ENCODE measurements at regions not wholly inside any gene's neighbourhood (a gene's known extent, or its start where the extent isn't known, plus 50 kb on each side); places are given as distances from the start of the nearest gene placed in this dataset.

DNA sequence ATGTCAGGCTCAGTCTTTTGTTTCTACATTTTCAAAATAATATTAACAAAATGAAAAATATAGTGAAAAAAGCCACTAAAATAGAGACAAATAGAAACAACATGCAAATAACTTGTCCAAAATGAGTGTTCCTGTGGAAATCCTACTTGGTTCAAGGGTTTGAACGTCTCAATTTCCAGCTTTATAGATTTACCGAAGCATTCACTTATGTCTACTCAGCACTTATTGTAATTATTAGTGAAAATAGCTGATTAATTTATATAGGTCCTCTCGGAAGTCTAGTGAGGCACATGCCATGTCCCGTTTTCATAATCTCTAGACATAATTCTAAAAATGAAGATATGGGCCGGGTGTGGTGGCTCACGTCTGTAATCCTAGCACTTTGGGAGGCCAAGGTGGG, 99.9 kb upstream of the NFIB start:
- Histone ChIP-seq H3K27me3 (no peaks in the 10 kb centered on the region), H3K27ac (no peak overlapping the region), H3K4me3 (no peak overlapping the region), H3K36me3 (no peaks in the 10 kb centered on the region), H3K9me3 (no peaks in the 10 kb centered on the region), H3K4me1 (peaks cover 0 to 7% (median 6%) of the 10 kb centered on the region in 4 donors)
- DNase-seq, result no peak
- intact Hi-C loops (cut with DNase I), result no loop called here
- TF ChIP-seq, protein P1, sequence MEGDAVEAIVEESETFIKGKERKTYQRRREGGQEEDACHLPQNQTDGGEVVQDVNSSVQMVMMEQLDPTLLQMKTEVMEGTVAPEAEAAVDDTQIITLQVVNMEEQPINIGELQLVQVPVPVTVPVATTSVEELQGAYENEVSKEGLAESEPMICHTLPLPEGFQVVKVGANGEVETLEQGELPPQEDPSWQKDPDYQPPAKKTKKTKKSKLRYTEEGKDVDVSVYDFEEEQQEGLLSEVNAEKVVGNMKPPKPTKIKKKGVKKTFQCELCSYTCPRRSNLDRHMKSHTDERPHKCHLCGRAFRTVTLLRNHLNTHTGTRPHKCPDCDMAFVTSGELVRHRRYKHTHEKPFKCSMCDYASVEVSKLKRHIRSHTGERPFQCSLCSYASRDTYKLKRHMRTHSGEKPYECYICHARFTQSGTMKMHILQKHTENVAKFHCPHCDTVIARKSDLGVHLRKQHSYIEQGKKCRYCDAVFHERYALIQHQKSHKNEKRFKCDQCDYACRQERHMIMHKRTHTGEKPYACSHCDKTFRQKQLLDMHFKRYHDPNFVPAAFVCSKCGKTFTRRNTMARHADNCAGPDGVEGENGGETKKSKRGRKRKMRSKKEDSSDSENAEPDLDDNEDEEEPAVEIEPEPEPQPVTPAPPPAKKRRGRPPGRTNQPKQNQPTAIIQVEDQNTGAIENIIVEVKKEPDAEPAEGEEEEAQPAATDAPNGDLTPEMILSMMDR (IDR thresholded peaks at IDR 0.05), result no peak
- no peak for TF ChIP-seq POLR2A (IDR thresholded peaks at IDR 0.05)
- no peak for TF ChIP-seq POLR2AphosphoS5 (IDR thresholded peaks at IDR 0.05)
- no peak for TF ChIP-seq EP300 (IDR thresholded peaks at IDR 0.05)
- WGBS, 2 donors, result 82 to 94% methylated on average over 6 of the region's 6 CpGs

- Histone ChIP-seq H3K4me3 (no peak overlapping the region), H3K4me1 (no peaks in the 10 kb centered on the region), H3K27ac (no peak overlapping the region), H3K36me3 (no peaks in the 10 kb centered on the region), H3K9me3 (no peaks in the 10 kb centered on the region), H3K27me3 (no peaks in the 10 kb centered on the region)
- WGBS, 2 donors, result 52 to 71% methylated on average over 2 of the region's 2 CpGs
- intact Hi-C loops (cut with DNase I), result no loop called here
- DNase-seq, result no peak
- TF ChIP-seq POLR2AphosphoS5 (IDR thresholded peaks at IDR 0.05) (no peak), EP300 (IDR thresholded peaks at IDR 0.05) (no peak), POLR2A (IDR thresholded peaks at IDR 0.05) (no peak)
- TF ChIP-seq, protein P1 (IDR thresholded peaks at IDR 0.05), result no peak
Observed at GRCh38 chr9:14412775-14413174, 98.8 kb upstream of the NFIB start.

DNA sequence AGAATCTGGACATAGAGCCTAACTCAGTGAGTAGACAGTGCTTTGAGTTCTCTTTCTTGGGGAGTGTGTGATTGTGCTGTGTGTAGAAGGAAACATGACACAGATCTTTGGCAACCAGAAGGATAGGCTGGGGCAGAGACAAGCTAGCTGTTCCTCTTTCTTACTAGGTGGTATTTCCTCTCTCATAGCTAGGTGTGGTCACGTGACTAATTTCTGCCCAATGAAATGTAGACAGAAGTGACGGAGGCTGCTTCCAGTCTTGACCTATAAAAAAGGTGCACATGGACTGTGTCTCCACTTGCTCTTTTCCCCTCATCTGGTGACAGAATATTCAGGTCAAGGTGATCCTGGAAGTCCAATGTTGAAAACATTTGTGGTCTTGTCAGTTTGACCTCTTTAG, 92.5 kb upstream of the NFIB start:
- H3K36me3 ChIP-seq, result no peaks in the 10 kb centered on the region
- 89% methylated on average over 2 of the region's 2 CpGs for WGBS, 2 donors
- DNase-seq, result no peak
- intact Hi-C loops (cut with DNase I), result no loop called here
- no peak overlapping the region for H3K27ac ChIP-seq
- no peaks in the 10 kb centered on the region for H3K4me1 ChIP-seq
- no peak overlapping the region for H3K4me3 ChIP-seq
- H3K27me3 ChIP-seq, result no peaks in the 10 kb centered on the region
- H3K9me3 ChIP-seq, result no peaks in the 10 kb centered on the region
- TF ChIP-seq EP300 (IDR thresholded peaks at IDR 0.05), result no peak
- TF ChIP-seq, protein P1 (IDR thresholded peaks at IDR 0.05), result no peak
- no peak for TF ChIP-seq POLR2AphosphoS5 (IDR thresholded peaks at IDR 0.05)
- no peak for TF ChIP-seq POLR2A (IDR thresholded peaks at IDR 0.05)

DNA sequence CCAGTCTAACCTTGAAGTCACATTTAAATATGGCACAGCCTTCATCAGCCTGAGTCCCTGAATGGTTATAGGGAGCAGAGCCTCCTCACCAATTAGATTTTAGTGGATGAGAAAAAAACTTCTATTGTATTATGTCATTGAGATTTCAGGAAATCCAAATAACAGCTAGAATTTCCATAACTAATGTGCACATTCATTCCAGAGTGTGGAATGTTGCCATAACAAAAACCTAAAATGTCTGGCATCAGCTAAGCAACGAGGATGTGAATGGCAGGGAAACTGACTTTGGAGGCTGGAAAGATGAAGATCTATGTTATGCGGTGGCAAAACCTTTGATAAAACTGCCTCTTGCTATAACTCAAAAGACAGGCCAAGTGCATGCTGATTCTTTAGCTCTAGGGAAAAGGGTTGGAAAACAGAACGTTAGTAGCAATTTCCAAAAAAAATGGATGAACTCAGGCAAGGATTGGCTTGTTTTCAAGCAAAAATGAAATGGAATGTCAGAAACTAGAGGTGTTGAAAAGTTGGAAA, 91.3 kb upstream of the NFIB start:
- no peaks in the 10 kb centered on the region for H3K9me3 ChIP-seq
- H3K27ac ChIP-seq, result no peak overlapping the region
- DNase-seq, result no peak
- H3K27me3 ChIP-seq, result no peaks in the 10 kb centered on the region
- H3K4me3 ChIP-seq, result no peak overlapping the region
- no peaks in the 10 kb centered on the region for H3K36me3 ChIP-seq
- peaks cover 0 to 11% (median 3%) of the 10 kb centered on the region in 4 donors for H3K4me1 ChIP-seq
- TF ChIP-seq POLR2A (IDR thresholded peaks at IDR 0.05) (no peak), POLR2AphosphoS5 (IDR thresholded peaks at IDR 0.05) (no peak), EP300 (IDR thresholded peaks at IDR 0.05) (no peak)
- TF ChIP-seq, protein P1 (IDR thresholded peaks at IDR 0.05), result no peak
- intact Hi-C loops (cut with DNase I), result no loop called here
- WGBS, 2 donors, result 82% methylated on average over 3 of the region's 3 CpGs

DNA sequence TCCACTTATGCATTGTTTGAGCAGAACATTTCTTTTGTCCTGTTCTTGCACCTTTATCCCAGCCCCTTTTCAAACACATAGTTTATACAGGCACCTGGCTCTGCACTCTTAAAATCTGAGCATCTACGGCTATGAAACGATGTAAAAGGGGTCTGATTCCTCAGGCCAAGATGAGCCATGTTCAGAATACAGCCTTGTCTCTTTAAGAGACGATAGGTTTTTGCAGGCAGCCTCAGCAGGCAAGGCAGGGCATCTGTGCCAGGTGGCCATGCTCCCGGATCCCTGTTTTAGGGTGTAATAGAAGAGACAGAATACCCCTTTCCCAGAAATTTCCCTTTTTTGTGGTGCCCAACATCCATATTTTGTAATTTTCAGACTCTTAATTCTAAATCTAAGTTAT, 89.1 kb upstream of the NFIB start:
- H3K27me3 ChIP-seq, result no peaks in the 10 kb centered on the region
- no peaks in the 10 kb centered on the region for H3K36me3 ChIP-seq
- no peak overlapping the region for H3K4me3 ChIP-seq
- intact Hi-C loops (cut with DNase I), result no loop called here
- TF ChIP-seq POLR2A (IDR thresholded peaks at IDR 0.05), result no peak
- no peak for TF ChIP-seq POLR2AphosphoS5 (IDR thresholded peaks at IDR 0.05)
- no peak for TF ChIP-seq EP300 (IDR thresholded peaks at IDR 0.05)
- TF ChIP-seq, protein P1 (IDR thresholded peaks at IDR 0.05), result no peak
- no peak for DNase-seq
- no peak overlapping the region for H3K27ac ChIP-seq
- no peaks in the 10 kb centered on the region for H3K9me3 ChIP-seq
- WGBS, 2 donors, result 48 to 75% methylated on average over 4 of the region's 4 CpGs
- peaks cover 0 to 17% (median 7%) of the 10 kb centered on the region in 4 donors for H3K4me1 ChIP-seq
